SH-SY5Y (cell line): ENCODE measurements at regions not wholly inside any gene's neighbourhood (a gene's known extent, or its start where the extent isn't known, plus 50 kb on each side); places are given as distances from the start of the nearest gene placed in this dataset.

Source experiments
- GATA2 ChIP-seq: IDR thresholded peaks from 2 replicates; pipeline ENCODE4 v1.6.1; 2011; ENCODE audit warnings: mild to moderate bottlenecking, low read depth, low read length
- GATA3 ChIP-seq: IDR thresholded peaks from 2 replicates; pipeline ENCODE4 v1.6.1; 2011; ENCODE audit warnings: low read depth, mild to moderate bottlenecking, low read length, moderate library complexity

DNA sequence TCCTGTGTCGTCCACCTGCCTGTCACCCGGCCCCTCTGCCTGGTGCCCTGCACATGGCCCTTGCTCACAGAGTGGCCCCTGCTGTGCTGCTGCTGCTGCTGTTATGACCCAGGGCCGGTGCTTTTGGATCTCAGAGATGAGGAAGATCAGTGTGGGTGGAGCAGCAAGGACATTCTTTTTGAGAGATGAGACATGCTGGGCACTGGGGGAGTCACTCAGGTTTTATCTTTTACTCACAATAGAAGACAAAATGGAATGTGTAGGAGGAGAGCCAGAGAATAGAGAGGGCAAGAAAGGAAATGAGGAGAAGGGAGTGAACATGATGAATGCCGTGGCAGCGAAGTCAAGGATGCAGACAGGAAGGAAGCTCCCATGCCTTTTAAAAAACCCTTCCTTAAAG lies 611.5 kb upstream of the DPP6 start:
- TF ChIP-seq GATA2: no peak
- TF ChIP-seq GATA3: no peak

DNA sequence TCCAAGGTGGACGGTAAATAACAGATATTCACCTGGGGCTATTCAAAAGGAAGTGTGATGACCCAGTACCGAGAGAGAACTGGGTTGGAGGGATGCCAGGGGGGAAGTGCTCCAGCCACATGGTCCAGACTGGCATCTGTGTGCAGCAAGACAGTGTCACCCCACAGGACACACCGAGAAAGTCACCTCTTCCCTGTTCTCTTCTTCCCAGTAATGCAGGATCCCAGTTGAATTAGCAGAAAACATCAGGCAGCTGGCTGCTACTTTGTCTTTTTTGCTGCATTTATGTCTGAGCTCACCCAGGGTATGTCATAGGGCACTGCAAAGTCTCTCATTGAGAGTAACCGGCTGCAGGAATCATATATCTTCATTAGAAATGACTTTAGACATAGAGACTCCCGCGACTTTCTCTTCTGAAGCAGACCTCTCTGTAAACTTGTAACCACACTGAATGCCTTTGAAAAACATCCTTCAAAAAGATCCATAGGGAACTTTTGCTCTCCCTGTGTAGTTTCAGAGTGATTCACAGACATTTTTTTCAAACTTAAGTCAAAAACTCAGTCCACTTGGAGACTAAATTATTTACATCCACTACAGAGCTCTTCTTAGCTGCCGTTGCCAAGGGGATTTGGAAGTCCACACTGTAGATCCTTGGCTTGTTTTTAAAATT lies 609.0 kb upstream of the DPP6 start:
- TF ChIP-seq GATA3: no peak
- no peak for TF ChIP-seq GATA2

DNA sequence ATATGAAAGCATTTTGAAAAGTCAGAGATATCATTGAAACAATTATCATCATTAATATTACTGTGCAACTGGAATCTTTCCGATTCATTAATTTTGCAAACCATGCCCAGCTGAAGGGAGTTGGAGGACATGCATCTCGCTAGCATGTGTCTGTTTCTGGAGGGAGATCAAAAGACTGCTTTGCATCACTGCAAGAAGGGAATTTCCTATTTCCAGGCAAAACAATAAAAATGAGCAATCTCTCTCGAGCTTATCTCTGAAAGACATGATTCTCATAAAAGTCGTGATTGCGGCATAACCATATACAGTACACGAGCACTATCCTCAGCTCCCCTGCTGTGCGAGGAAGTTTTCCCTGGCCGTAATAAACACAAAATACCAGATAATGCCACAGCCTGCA lies 607.6 kb upstream of the DPP6 start:
- TF ChIP-seq GATA2: no peak
- no peak for TF ChIP-seq GATA3

DNA sequence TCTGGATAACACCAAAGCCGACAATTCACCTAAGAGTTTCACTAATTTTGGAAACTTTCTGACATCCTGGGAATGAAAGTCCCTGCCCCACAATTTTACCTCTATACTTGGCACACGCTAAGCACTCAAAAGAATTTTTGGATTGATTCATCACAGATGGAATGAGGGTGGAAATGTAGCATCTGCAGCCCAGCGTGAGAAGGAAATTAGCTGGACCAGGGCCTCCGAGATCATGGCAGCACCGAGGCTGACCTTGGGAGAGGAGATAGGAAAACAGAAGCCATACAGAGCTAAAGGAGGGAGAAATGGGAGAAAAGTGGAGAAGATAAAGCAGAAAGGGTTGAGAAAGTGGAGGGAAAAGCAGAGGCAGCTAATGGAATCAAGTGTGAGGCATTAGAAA lies 606.6 kb upstream of the DPP6 start:
- TF ChIP-seq GATA3: no peak
- TF ChIP-seq GATA2: no peak

DNA sequence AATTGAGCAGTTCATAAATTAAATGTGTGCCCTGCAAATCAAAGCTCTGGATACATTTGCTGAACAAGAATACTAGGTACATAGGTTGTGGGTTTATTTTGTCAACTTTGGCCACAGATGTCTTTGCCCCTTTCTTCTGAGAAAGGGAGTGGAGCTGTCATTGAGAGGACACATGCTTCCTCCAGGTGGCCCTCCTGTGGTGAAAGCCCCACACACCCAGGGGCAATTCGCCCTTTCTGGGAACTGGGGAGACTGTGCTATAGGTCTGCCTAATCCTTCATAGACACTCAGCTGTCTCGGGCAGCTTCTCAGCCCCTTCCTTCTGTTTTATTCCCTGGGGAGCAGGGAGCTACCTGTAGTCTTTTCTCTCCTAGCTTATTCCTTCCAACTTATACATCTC lies 605.7 kb upstream of the DPP6 start:
- no peak for TF ChIP-seq GATA2
- no peak for TF ChIP-seq GATA3

DNA sequence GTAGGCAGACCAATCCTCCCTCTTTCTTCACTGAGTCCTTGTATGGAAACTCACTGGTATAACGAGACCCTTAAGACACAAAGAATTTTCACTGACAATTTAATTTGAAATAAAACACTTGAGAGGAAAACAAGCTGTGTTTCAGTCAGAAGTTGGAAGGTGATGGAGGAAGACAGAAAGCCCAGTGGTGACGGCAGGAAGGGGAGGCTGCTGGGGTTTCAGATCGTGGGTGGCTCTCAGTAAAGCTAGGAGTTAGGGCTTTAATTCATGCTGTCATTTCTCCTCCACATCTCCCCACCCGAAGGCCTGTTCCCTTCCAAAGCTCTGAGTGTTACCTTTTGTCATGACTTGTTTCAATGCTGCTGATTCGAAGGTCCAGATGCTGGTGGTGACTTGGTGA lies 605.2 kb upstream of the DPP6 start:
- TF ChIP-seq GATA2 (no peak), GATA3 (no peak)

DNA sequence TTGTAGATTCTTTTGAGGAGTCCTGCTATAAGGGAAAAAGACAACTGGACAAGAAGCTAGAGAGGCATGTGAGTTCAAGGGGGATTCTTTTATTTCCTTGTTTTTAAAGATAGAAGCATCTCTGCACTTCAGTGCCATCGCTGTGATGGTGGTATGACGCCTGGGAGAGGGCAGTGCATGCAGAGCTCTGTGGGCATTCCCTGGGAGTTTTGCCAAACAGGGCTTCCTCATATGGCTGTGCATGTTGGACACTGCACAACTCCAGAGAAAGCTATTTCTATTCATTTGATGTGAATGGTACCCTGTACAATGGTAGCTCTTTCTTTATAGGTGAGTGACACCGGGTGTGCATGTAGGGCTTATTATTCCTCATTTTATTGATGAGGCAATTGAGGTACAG lies 599.5 kb upstream of the DPP6 start:
- TF ChIP-seq GATA3 (no peak), GATA2 (no peak)

DNA sequence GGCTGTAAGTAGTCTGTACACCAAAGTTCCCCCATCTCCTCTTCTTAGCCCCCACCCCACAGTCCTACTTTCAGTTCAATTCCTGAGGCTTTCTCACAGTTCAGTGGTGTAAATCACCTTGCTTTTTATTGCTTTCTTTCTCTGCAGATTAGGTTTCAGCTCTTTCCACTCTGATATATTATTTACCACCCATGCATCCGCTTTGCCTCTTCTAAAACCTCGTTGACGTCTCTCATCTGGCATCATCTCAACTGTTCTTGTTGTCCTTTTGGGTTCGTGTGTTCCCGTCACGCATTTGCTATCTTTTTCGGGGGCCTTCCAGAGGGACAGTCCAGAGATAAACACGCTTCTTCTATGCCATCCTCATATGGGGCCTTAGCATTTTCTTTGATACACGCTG lies 597.9 kb upstream of the DPP6 start:
- TF ChIP-seq GATA2 (no peak), GATA3 (no peak)

DNA sequence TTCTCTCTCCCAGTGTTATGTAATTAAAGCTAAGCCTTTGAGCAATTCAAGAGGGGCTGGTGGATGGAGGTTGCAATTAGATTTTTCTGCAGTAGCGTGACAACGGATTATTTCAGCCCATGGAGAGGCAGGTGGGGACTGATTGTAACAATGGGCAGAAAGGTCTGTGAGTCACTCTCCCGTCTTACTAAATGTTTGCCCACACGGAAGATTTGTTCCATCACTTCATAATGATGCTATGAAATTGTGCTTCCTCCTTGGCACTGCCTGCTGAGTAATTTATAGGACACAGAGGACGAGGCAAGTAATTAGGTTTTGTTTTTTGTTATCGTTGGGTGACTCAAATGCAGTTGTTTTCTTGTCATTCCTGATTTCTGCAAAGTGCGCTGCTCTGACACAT lies 594.5 kb upstream of the DPP6 start:
- no peak for TF ChIP-seq GATA2
- TF ChIP-seq GATA3: no peak

DNA sequence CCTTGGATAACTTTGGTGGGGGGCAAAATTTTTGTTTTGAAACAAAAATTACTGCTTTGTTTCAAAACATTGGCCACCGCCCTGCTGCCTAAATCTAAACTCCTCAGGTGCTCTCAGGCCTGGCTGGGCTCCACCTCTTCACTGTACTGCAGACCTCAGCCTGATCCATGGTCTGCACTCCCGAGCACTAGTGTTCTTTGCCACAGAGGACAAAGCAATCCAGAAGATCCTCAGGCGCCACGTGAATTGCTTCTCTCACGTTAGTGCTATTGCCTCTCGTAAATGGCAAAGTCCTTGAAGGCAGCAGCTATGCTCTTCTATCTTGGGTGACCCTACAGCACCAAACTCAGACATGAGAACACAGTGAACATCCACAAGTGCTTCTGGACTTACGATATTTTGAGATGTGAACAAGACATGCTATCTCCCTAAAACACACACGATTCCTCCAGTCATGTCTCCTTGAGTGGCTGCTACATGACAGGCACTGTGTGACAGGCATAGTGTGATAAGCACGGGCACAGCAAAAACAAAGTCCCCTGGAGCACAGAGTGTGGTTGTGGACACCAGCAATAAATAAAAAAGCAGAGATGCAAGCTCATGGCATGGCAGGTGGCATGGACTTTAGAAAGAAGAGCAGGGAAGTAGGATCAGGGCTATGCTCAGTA lies 582.1 kb upstream of the DPP6 start:
- TF ChIP-seq GATA2 (no peak), GATA3 (no peak)

DNA sequence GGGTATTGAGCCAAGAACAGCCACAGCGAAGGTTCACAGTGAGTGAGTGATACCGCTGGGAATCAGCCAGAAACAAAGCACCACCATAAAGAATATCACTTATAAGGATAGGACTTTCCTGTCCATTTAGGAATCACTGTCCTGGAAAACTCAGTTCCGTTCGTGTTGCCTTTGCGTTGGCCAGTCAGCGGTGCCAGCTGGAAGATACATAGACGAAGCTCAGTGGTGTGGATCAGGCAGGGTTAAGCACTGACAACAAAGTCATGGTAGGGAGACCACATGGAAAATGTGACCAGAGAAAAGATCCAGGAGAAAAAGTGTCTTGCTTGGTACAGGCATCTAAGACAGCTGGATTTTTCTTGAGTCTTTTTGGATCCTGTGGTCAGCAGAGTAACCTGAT lies 579.7 kb upstream of the DPP6 start:
- TF ChIP-seq GATA2 (no peak), GATA3 (no peak)

DNA sequence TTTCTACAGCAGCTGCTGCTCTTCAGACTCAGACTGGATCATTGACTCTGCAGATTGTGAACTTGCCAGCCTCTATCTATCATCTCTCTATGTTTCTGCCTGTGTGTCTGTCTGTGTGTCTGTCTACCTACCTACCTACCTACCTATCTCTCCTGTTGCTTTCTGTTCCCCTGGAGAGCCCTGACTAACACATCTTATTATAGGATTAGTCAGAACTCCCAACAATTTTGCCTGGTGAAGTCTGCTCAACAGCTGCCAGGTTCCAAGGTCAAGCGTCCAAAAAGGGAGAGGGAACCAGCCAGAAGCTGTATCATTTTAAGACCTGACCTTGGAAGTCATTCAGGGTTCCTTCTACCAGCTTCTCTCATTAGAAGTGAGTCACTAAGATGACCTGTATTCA lies 579.0 kb upstream of the DPP6 start:
- TF ChIP-seq GATA2: no peak
- TF ChIP-seq GATA3: no peak

DNA sequence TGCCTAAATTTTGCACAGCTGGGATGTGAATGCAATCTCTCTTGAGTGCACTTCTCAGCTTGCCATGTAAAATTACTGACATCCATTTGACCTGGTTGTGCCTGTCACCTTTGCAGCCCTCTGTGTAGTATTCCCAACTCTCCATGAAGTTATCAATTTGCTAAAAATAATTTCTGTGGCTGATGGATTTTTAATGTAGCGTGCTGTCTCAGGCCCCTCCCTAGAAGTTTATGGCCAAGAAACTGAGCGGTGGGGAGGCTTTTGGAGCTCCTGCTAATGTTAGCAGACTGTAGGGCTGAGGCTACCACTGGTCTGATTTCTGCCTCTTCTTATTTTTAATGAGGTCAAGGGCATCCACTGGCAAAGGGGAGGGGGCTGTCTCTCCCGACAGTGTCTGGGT lies 577.0 kb upstream of the DPP6 start:
- TF ChIP-seq GATA3 (no peak), GATA2 (no peak)

DNA sequence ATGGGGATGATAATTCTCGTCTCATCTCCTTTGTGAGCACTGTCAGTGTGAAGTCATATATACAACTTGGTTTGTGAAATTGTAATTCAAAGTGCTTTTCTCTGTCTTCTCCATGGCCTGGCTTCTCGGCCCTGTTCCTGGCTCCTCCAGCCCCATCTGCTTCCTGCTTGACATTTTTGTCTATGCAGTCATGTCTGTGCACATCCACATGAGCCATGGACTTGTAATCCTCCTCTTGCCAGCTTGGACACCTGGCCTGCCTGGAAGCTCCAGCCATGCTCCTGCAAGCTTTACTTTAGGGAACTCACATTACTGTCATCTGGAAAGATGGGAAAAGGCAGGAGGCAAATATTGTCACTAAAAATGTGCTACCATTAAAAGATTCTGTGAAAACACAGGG lies 576.0 kb upstream of the DPP6 start:
- TF ChIP-seq GATA3 (no peak), GATA2 (no peak)

DNA sequence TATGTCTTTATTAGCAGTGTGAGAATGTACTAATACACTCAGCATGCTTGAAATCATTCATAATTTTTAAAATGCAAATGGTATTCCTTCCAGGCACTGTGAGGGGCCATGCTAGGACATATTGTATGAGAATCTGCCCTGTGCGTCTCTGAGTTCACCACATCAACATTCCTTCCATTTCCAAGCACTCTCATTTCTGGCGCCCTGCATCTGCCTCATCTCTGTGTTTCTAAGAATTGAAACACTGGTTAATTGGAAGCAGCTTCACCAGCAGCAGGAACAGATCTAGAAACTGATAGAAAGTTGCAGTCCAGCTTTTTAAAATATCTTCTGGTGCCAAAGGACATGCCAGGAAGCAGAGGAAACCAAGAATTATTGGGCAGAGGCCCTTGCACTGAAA lies 555.9 kb upstream of the DPP6 start:
- TF ChIP-seq GATA2: no peak
- TF ChIP-seq GATA3: no peak

DNA sequence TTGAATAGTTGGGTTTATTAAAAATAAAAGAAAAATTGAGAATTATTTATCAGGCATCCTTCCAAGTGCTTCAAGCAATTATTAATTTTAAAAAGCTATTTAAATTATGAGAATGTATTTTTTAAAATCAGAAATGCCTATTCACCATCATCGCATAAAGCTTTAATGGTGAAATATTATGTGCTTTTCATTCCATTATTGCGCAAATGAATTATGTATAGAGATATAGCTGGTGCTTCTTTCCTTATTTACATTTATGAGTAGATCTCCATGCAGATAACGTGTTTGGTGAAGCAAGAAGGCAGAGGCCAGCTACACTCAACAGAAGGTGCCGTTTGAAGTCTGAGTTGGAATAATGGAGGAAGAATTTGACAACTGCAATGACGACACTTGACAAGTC lies 549.1 kb upstream of the DPP6 start:
- TF ChIP-seq GATA2 (no peak), GATA3 (no peak)
